IMR-90 (cell line): ENCODE measurements at regions not wholly inside any gene's neighbourhood (a gene's known extent, or its start where the extent isn't known, plus 50 kb on each side); places are given as distances from the start of the nearest gene placed in this dataset.

Experiments
- ATAC-seq: fragments of 200-7000 bp; cut with Tn5 transposase; 2 replicates; pipeline ENCODE4 v1.9.1; 2020; ENCODE audit warnings: low read depth, mild to moderate bottlenecking, moderate library complexity
- BruUV-seq: library from RNA; stranded (reverse); fragments of 400-500 nt; replicated peaks from 2 replicates; lab custom pipeline; 2021; lab: Mats Ljungman, UMichigan
- CTCF ChIA-PET: fragments of 300-600 bp; formaldehyde crosslinking; extraction: SDS; loops from one replicate; lab custom pipeline; 2021; ENCODE audit warnings: antibody characterized with exemption; lab: Yijun Ruan, JAX
- POLR2A ChIA-PET: fragments of 300-600 bp; sonication (Branson Sonifier 250); formaldehyde crosslinking; loops from one replicate; lab custom pipeline; 2022; ENCODE audit warnings: antibody characterized with exemption; ENCODE audit not compliant: unreplicated experiment; lab: Charles Lee
- DNase-seq: peaks from one replicate; pipeline ENCODE4 v3.0.0; 2013
- H2AFZ ChIP-seq: replicated peaks from 2 replicates; pipeline ENCODE3; 2013; ENCODE audit warnings: low read length, mild to moderate bottlenecking; ENCODE audit not compliant: poor library complexity
- H2AK5ac ChIP-seq: 2 replicates; pipeline ENCODE4 v1.6.1; 2013; ENCODE audit warnings: low read depth, low read length, inconsistent platforms
- H2AK9ac ChIP-seq: replicated peaks from 2 replicates; pipeline ENCODE3; 2013; ENCODE audit warnings: mild to moderate bottlenecking, low read depth, low read length, moderate library complexity; ENCODE audit not compliant: poor library complexity
- H2BK120ac ChIP-seq: 2 replicates; pipeline ENCODE4 v1.6.1; 2013; ENCODE audit warnings: low read depth, low read length, inconsistent platforms
- H2BK15ac ChIP-seq: 3 replicates; pipeline ENCODE4 v1.6.1; 2013; ENCODE audit warnings: low read depth, low read length, inconsistent platforms
- H2BK20ac ChIP-seq: 2 replicates; pipeline ENCODE4 v1.6.1; 2013; ENCODE audit warnings: low read depth, mild to moderate bottlenecking, inconsistent platforms, low read length, moderate library complexity
- H2BK5ac ChIP-seq: 2 replicates; pipeline ENCODE4 v1.6.1; 2013; ENCODE audit warnings: mild to moderate bottlenecking, low read depth, low read length, inconsistent platforms; ENCODE audit not compliant: poor library complexity, severe bottlenecking
- H3K14ac ChIP-seq: replicated peaks from 2 replicates; pipeline ENCODE4 v1.6.1; 2013; ENCODE audit warnings: low read depth, low read length, inconsistent platforms
- H3K18ac ChIP-seq: 2 replicates; pipeline ENCODE4 v1.6.1; 2013; ENCODE audit warnings: low read depth, low read length, control low read depth
- H3K23ac ChIP-seq: 2 replicates; pipeline ENCODE4 v1.6.1; 2013; ENCODE audit warnings: low read depth, low read length, inconsistent platforms
- H3K27ac ChIP-seq: 2 replicates; pipeline ENCODE4 v1.5.1; 2013; ENCODE audit warnings: mild to moderate bottlenecking, control low read depth, low read length; ENCODE audit not compliant: insufficient read depth
- H3K27me3 ChIP-seq: 2 replicates; pipeline ENCODE4 v1.6.1; 2013; ENCODE audit warnings: low read length; ENCODE audit not compliant: control insufficient read depth, insufficient read depth
- H3K36me3 ChIP-seq: 2 replicates; pipeline ENCODE4 v1.6.1; 2013; ENCODE audit warnings: low read length, mixed read lengths; ENCODE audit not compliant: control insufficient read depth, insufficient read depth
- H3K4ac ChIP-seq: 2 replicates; pipeline ENCODE4 v1.6.1; 2013; ENCODE audit warnings: low read depth, low read length, inconsistent platforms
- H3K4me1 ChIP-seq: 2 replicates; pipeline ENCODE4 v1.6.1; 2013; ENCODE audit warnings: low read length, mixed read lengths; ENCODE audit not compliant: control insufficient read depth, insufficient read depth
- H3K4me2 ChIP-seq: 2 replicates; pipeline ENCODE4 v1.6.1; 2013; ENCODE audit warnings: low read depth, mild to moderate bottlenecking, control low read depth, low read length, moderate library complexity
- H3K4me3 ChIP-seq: 2 replicates; pipeline ENCODE4 v1.5.1; 2013; ENCODE audit warnings: low read depth, mild to moderate bottlenecking, control low read depth, low read length, moderate library complexity; ENCODE audit not compliant: insufficient read depth
- H3K56ac ChIP-seq: 2 replicates; pipeline ENCODE4 v1.6.1; 2013; ENCODE audit warnings: low read length, inconsistent platforms; ENCODE audit not compliant: insufficient read depth; ENCODE audit errors: extremely low read depth
- H3K79me1 ChIP-seq, 2 experiments: 2 replicates each; pipeline ENCODE4 v1.6.1; 2013; ENCODE audit warnings: low read length in 2 of 2, inconsistent platforms in 1 of 2, low read depth in 1 of 2
- H3K9ac ChIP-seq: 2 replicates; pipeline ENCODE4 v1.6.1; 2013; ENCODE audit warnings: low read depth, low read length, control low read depth
- H3K9me1 ChIP-seq: 2 replicates; pipeline ENCODE4 v1.6.1; 2013; ENCODE audit warnings: low read length, inconsistent platforms; ENCODE audit not compliant: insufficient read depth
- H3K9me3 ChIP-seq: 2 replicates; pipeline ENCODE4 v1.6.1; 2013; ENCODE audit warnings: low read length; ENCODE audit not compliant: control insufficient read depth, insufficient read depth
- H4K20me1 ChIP-seq: 2 replicates; pipeline ENCODE4 v1.6.1; 2013; ENCODE audit warnings: low read length, inconsistent platforms; ENCODE audit not compliant: insufficient read depth
- H4K5ac ChIP-seq: 2 replicates; pipeline ENCODE4 v1.6.1; 2013; ENCODE audit warnings: mild to moderate bottlenecking, low read depth, low read length, control low read depth
- H4K8ac ChIP-seq, 2 experiments: 2 replicates each; pipeline ENCODE4 v1.6.1; 2013; ENCODE audit warnings: low read depth in 2 of 2, low read length in 2 of 2, control low read depth in 1 of 2, inconsistent platforms in 1 of 2
- H4K91ac ChIP-seq: 2 replicates; pipeline ENCODE4 v1.6.1; 2013; ENCODE audit warnings: low read depth, low read length, inconsistent platforms; ENCODE audit not compliant: insufficient read depth
- BHLHE40 ChIP-seq: fragments of 150-350 bp; IDR thresholded peaks from 2 replicates; pipeline ENCODE4 v1.6.1; 2016; ENCODE audit warnings: mild to moderate bottlenecking, low read depth, low read length
- CTCF ChIP-seq: conservative IDR thresholded peaks from 2 replicates; pipeline ENCODE4 v1.5.1; 2012; ENCODE audit warnings: mild to moderate bottlenecking, low read depth, low read length, improper control_type of control experiment
- FOS ChIP-seq: fragments of 150-350 bp; IDR thresholded peaks from 2 replicates; pipeline ENCODE4 v1.6.1; 2016; ENCODE audit warnings: low read depth, low read length
- MXI1 ChIP-seq: IDR thresholded peaks from 2 replicates; pipeline ENCODE4 v1.6.1; 2012; ENCODE audit warnings: low read depth, mild to moderate bottlenecking, low read length, moderate library complexity, borderline replicate concordance
- POLR2A ChIP-seq: IDR thresholded peaks from 2 replicates; pipeline ENCODE4 v1.6.1; 2012; ENCODE audit warnings: mild to moderate bottlenecking, low read depth, low read length
- RAD21 ChIP-seq: IDR thresholded peaks from 2 replicates; pipeline ENCODE4 v1.6.1; 2012; ENCODE audit warnings: low read length, improper control_type of control experiment
- RFX5 ChIP-seq: IDR thresholded peaks from 2 replicates; pipeline ENCODE4 v1.8.0; 2012; ENCODE audit warnings: low read depth, mild to moderate bottlenecking, low read length, moderate library complexity
- USF2 ChIP-seq: fragments of 150-350 bp; IDR thresholded peaks from 2 replicates; pipeline ENCODE4 v1.6.1; 2017; ENCODE audit warnings: mild to moderate bottlenecking, antibody characterized with exemption, low read length, low read depth
- WGBS, 2 experiments: methylation state at CpG; one replicate each; pipeline versions ENCODE4 v1.1.5 to v1.1.7; 2013; ENCODE audit warnings: missing lambda C conversion rate in 2 of 2; ENCODE audit not compliant: insufficient read length in 1 of 2; ENCODE audit errors: extremely low coverage in 2 of 2; 5-methylcytosine and 5-hydroxymethylcytosine counted together
- dilution Hi-C: fragments of 300-500 bp; cut with HindIII; formaldehyde crosslinking; loops from one replicate; pipeline ENCODE4 v1.14.3; 2018; ENCODE audit warnings: low sequenced_read_pairs; ENCODE audit not compliant: unreplicated experiment
- in situ Hi-C: fragments of 300-500 bp; cut with MboI; formaldehyde crosslinking; loops from 3 replicates; pipeline ENCODE4 v1.14.3; 2019; ENCODE audit warnings: low sequenced_read_pairs, inconsistent platforms, mixed read lengths
- intact Hi-C: fragments of 100-400 bp; cut with micrococcal nuclease; formaldehyde crosslinking; loops from 2 replicates; pipeline ENCODE4 v1.10.0; 2022

GRCh38 chr4:148634476-148634875 lies 192.3 kb upstream of the NR3C2 start:
- Histone ChIP-seq H3K14ac (no peak overlapping the region), H3K4me3 (no peak overlapping the region), H3K4ac (no peak overlapping the region), H4K91ac (no peak overlapping the region), H2BK20ac (no peak overlapping the region), H2AFZ (no peak overlapping the region), H2BK15ac (no peak overlapping the region), H2AK5ac (no peak overlapping the region), H2BK120ac (no peak overlapping the region), H2BK5ac (no peak overlapping the region), H3K27ac (no peak overlapping the region), H3K79me1 (no peaks in the 10 kb centered on the region), H2AK9ac (no peak overlapping the region), H4K5ac (no peak overlapping the region), H3K9me3 (peaks cover 5% of the 10 kb centered on the region; the same call in 1 of the 2 replicates), H3K56ac (no peak overlapping the region), H3K9ac (no peak overlapping the region), H3K23ac (no peak overlapping the region), H3K4me1 (no peaks in the 10 kb centered on the region), H3K18ac (no peak overlapping the region), H4K8ac (no peak overlapping the region), H3K27me3 (no peaks in the 10 kb centered on the region), H3K36me3 (no peaks in the 10 kb centered on the region), H4K20me1 (no peaks in the 10 kb centered on the region), H3K9me1 (no peaks in the 10 kb centered on the region), H3K4me2 (no peak overlapping the region)
- ChIA-PET CTCF (no interaction called here), POLR2A (no interaction called here)
- DNase-seq (peak; percentile 20), ATAC-seq (no peak)
- intact Hi-C loops (no loop called here), in situ Hi-C loops (no loop called here), dilution Hi-C loops (no loop called here)
- no CpG with 5 or more reads among the region's 3 CpGs for WGBS, 2 experiments
- no TSS peak for BruUV-seq
- TF ChIP-seq CTCF (no peak), BHLHE40 (no peak), USF2 (no peak), FOS (no peak), POLR2A (no peak), MXI1 (no peak), RFX5 (no peak), RAD21 (no peak)
